Stimulated activated CD4-positive, alpha-beta T cell treated with anti-CD3 and anti-CD28 coated beads, Interleukin-15, amount 100 ng/mL, for 48 hours (primary cell): ENCODE measurements at regions not wholly inside any gene's neighbourhood (a gene's known extent, or its start where the extent isn't known, plus 50 kb on each side); places are given as distances from the start of the nearest gene placed in this dataset.
"Not testable (repeated sequence)": the region's sequence is repeated elsewhere in the genome, so short reads cannot be mapped to it uniquely, and the experiment has no call there.

Source experiments
- DNase-seq, 2 donors: peaks; one replicate each; pipeline ENCODE4 v3.0.0-alpha.2; 2020; ENCODE audit warnings: low read depth in 2 of 2

DNA sequence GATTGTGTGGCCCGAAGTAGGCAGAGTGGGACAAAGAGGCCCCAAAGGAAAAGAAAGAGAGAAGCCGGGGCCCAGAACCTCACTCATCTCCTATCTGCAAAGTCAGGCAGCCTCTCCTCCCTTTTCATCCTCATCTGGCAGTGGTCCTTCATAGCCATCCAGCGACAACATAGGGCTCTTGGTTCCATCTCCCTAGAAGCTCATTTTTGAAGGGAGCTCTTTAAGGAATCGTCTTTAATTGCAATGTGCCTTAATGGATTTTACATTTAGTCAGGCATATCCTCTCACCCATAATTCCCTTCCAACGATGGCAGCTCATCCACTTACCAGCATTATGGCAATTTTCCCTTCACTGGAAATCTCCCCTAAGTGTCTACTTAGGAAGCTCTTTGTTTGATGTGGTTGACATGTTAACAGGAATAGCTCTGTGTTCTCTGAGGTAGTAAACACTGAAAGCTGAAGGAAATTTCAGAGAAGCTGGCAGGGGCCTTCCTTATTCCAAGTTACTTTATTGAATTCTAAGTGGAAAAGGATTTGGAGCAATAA lies 780.6 kb downstream of the TSN start:
- no peak for DNase-seq

DNA sequence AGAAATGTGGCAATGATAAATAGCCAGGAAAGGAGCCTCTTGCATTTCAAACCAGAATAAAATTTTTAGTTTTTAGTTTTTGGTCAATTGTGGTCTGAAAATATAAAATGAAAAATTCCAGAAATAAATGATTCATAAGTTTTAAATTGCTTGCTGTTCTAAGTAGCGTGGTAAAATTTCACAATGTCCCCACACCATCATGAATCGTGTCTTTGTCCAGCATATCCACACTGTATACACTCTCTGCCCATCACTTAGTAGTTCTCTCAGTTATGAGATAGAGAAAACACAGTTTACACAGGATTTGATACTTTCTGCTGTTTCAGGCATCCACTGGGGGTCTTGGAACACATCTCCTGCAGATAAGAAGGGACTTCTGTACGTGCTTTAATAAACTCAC lies 783.9 kb downstream of the TSN start:
- DNase-seq = no peak

DNA sequence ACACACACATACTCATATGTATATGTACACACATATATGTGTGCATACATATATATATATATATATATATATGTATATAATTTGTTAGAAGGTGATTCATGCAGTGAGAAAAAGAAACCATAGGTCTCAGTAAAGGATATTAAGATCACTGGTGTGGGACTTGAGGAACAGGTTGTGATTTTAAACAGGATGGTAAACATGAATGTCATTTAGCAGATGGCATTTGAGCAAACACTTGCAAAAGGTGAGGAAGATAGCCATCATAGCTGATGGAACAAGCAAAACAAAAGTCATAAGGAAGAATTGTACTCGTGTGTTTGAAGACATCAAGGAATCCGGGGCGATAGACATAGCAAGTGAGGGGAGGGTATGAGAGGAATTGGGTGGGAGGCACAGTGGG lies 784.5 kb downstream of the TSN start:
- DNase-seq = no peak

DNA sequence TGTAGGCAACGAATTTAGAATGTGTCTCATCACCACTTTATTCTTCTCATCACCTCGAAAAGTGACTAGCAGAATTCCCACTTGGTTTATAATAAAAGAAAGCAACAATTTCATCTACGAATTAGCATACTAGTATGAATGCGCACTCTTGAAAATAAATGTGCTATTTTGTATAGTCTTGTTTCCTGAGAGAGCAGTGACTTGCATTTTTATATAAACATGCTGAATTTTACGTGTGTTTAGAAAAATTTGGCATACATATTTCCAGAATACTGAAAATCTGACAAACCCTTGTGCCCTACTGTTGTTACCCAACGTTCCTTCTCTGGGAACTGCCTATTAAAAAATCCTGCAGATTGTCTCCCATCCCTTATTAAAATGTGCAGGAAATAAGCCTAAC lies 786.8 kb downstream of the TSN start:
- no peak for DNase-seq

DNA sequence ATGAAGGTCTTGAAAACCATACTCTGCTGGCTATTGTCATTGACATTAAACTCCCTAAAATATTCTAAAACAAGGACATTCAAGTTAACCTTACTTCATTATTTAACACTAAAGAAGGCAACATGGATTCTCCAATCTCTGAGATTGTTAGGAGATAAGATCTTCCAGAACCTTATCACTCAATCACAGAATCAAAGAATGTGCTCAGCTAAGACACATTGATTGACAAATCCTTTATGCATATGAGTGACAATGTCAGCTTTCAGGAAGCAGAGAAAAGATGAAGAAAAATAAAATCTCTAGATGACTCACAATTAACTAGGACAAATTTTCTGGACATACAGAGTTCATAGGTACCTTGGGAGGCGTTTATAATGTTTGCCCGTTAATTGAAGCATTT lies 787.2 kb downstream of the TSN start:
- no peak for DNase-seq

DNA sequence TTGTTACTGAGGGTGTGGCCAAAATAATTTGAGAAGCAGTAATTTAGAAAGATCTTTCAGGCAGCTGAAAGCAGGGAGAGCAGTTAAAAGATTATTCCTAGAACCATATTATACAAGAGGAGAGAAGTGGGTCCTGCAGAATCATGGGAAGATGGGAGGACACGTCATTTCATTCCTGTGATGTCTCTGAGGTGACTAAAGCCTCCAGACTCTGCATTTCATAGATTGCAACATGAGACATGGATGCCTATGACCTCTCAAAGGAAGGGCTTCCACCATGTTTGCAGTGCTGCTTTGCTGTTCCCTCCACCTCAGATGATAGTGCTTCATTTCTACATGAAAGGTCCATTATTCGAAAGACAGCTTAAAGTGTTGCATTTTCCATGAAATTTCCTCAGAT lies 788.4 kb downstream of the TSN start:
- DNase-seq = no peak

DNA sequence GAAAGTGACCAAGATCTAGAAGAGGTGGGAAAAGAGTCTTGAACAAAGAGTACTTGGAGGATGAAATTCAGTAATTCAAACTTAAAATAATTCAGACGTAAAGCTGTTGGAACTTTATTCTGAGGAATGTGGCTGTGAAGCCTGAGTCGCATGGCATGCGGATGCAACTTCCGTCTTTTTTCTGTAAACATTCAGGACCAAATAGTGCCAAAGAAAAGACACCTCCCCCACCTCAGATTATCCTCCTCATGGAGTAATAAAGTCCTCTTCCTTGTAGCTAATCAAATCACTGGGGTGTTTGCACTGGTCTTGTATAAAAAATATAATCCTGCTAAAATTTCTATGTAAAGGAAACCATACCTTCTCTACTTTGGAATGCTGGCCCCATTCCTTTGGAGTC lies 790.4 kb downstream of the TSN start:
- no peak for DNase-seq

DNA sequence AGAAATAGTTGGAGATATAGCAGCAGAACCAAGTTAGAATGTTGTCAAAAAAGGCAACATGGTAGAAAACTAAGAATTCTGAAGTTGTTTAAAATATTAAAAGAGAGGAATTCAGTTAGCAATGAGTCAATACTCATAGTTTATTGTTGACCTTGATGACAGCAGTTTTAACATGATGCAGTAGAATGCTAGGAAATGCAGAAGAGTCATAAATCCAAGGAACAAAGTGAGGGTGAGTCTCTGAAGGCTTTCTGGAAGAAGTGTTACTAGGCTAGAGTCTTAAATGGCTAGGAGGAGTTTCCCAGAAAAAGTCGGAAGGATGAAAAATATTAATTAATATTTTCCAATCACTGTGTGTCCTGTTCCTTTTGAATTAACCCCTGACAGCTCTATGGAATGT lies 807.3 kb downstream of the TSN start:
- no peak for DNase-seq

DNA sequence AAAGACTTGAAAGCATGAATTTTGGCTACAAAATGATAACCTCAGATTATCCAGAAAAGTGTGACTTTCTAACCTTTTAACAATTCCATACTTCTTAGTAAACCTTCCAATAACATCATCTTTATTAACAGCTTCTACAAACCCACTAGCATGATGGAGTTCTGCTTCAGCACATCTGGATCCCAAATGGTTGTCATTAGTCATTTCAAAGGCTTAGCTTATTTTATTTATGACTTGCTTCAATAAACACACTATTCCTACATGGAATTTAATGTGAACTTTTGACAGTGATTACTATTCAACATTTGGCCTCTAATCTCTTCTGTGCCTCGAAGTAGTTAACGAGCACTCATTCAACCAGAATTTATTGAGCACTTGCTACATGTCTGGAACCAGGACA lies 808.3 kb downstream of the TSN start:
- no peak for DNase-seq

DNA sequence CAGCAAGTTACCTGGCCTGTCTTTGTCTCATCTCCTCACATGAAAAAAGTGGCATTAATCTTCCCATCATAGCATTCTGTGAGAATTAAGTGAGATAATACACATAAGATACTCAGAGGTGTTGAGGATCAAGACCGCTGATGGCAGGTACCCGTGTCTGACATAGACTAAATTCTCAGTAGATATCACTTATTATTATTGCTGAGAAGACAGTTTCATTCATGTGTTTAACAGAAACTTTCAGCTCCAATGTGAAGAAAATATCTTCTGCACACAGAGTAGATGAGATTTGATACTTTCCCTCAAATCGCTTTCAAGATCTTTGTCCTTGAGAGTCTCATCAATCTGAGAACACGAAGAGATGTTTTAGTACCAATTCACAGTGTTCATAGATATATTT lies 809.4 kb downstream of the TSN start:
- no peak for DNase-seq

DNA sequence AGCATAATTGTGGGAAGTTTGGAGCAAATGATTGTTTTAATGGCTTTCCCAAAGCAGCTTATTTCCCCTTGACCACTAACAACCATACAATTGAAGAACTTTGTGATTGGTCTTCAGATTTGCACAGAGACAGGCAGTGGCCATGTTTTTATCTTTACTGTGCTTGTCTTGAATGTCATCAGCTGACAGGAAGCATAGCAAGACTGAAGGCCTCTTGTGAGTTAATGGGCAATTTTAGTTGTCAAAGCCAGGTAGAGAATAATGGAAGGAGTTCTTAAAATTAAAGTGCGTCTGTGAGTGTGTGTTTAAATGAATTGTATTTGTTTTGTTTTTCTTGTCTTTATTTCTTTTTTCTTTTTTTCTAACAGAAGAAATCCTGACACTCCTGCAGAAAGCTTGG lies 809.9 kb downstream of the TSN start:
- no peak for DNase-seq

DNA sequence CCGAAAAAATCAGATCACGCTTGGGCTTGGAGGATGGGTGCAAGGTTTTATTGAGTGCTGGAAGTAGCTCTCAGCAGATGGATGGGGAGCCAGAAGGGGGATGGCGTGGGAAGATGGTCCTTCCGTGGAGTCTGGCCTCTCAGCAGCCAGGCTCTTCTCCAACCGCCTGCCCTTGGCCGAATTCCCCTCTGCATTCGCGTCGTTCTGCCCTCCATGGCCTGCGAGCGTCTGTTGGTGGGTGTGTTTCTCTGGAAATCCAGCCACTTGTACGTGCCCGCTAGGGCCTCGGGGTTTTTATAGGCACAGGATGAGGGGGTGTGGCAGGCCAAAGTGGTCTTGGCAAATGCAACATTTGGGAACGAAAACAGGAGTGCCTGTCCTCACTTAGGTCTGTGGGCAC lies 815.2 kb downstream of the TSN start:
- no peak for DNase-seq

DNA sequence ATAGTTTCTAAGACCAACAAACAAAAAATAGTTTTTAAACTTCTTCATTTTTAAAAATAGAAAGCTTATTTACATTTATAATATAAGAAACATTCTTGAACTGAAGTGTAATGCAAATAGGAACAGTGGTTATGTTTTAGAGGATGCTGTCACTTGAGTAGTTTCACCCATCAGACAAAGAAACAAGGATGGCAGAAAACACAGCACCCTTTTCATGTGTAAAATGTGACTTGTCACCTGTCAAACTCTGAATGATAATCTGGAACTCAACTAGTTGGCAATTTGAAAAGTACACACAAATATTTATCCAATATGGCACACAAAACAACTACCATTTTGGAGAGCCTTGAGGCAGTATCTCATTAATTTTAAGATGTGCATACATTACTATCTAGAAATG lies 816.0 kb downstream of the TSN start:
- DNase-seq = not testable (repeated sequence)

DNA sequence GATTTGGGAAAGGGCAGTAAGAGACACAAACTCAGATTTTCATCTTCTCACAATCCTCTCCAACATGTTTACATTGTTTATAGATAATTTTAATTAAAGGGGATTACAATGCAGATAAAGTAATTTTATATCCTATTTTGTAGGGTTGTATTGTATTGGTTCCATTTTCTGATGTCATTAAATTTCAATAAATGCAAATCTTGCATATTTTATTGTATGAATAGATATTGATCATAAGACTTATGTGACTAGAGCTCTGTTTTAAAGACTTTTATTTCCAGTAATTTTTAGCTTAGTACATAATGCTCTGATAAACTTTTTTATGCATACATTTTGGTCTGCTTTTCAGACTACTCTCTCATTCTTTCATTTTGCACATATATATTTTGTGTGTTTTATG lies 819.6 kb downstream of the TSN start:
- no peak for DNase-seq

DNA sequence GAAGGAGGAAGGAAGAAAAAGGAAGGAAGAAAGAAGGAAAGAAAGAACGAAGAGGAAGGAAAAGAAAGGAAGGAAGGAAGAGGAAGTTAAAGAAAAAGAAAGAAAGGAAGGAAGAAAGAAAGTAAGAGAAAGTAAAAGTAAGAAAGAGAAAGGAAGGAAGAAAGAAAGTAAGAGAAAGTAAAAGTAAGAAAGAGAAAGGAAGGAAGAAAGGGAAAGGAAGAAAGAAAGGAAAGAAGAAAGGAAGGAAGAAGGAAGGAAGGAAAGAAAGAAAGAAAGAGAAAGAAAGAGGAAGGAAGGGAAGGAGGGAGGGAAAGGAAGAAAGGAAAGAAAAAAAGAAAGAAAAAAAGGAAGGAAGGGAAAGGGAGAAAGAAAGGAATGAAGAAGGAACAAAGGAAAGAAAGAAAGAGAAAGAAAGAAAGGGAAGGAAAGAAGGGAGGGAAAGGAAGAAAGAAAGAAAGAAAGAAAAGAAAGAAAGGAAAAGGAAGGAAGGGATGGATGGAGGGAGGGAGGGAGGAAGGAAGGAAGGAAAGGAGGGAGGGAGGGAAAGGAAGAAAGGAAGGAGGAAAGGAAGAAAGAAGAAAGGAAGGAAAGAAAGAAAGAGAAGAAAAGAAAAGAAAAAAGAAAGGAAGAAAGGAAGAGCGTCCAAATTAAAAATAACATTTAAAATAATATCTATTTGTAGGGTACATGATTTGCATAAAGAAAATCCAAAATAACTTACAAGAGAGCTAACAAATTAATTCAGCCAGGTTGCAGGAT lies 827.9 kb downstream of the TSN start:
- no peak for DNase-seq

DNA sequence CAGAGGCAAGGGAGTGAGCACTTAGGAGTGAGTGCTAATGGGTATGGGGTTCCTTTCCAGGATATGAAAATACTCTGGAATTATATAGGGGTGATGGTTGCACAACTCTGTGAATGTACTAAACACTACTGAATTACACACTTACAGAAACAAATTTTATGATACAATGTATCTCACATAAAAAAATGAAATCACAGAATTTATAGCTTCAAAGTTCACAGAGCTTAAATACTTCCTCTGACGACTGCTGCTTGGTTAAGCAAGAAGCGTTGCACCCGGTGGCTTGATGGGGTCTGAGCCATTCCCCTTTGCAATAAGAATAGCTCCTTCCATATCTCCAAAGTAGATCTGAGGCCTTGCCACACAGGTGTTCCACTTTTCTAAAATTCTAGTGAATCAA lies 835.1 kb downstream of the TSN start:
- no peak for DNase-seq

DNA sequence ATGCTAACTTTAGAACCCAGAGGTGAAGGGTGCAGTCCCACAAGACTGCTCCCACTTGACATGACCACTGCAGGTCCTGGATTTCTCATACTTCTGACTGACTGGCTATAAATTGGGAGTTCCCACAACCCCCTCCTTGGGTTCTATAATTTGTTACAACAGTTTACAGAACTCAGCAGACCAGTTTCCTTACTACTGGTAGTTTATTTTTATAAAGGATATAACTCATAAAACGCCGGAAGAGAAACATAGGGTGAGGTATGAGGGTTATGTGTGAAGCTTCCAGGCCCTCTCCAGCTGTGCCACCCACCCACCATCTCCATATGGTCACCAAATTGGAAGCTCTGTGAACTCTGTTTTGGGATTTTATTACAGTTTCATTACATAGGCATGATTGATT lies 839.6 kb downstream of the TSN start:
- no peak for DNase-seq

DNA sequence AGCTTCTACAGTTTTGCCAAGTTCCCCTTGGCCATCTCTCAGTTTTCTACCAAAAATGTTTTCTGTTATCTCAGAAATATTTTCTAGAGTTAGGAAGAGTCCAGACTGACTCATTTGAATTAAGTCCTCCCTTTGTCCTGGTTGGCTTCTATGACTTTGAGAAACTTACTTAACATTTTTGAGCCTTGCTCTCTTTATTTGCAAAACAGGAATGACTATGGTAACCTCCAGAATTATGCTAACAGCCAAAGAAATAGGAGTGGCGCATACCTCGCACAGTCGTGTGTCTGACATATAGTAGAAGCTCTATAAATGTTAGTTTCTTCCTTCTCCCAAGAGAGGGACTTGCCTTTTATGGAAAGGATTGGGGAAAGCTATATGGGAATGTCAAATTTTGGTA lies 841.1 kb downstream of the TSN start:
- no peak for DNase-seq

DNA sequence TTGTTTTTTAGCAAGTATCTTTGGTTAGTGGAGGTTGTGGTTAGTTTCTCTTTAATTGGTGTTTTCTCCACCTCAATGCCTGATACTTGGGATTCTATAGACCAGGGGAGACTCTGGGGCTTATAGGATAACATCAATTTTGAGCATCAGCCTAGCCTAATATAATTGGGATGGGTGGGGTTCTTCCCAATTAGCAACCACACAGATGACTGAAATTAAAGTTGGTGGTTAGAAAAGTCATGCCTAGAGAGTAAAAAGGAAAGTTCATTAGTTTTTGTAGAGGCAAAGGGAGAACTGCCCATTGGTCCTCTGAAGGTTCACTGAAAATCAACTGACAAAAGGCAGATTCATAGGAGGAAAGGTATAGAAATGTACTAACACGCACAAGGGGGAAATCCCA lies 843.3 kb downstream of the TSN start:
- DNase-seq = no peak

DNA sequence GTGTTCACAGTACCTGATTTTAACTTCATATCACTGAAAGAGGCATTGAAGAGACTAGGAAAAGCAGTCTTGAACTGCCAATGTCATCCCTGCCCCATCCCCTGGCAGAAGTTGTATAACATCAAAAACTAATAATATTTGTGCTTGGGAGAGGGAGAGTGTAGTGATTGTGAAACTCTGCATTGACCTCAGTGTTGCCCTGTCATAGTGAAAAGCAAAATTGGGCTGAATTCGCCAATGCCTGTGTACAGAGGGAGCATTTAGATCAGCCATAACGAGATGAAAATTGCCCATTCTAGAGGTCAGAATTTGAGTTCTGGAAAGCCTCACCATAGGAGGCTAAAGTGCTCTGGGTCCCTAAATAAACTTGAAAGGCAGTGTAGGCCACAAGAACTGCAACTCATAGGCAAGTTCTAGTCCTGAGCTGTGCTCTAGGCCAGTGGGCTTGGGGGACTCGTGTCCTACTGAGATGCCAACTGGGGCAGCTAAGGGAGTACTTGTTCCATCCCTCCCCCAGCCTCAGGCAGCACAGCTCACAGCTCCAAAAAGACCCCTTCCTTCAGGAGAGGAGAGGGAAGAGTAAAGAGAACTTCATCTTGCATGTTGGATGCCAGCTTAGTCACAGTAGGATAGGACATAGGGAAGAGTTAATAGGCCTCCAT lies 855.6 kb downstream of the TSN start:
- DNase-seq = no peak

DNA sequence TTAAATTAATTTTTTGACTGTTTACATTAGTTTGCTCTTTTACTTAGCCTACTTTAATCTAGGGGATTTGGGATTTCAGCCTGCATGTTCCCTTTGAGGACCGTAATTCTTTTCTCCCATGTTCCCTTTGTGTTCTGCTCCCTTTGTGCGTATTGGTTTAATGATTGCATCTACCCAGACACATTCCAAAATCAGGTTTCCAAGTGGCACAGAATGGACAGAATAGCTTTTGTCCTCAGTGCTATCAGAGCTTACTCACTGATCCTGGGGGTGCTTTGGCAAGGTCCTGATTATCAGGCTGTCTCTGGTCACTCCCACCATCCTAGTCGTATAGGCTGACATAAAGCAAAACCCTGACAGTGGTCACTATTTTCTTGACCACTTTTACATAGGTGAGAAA lies 867.5 kb downstream of the TSN start:
- DNase-seq = no peak

DNA sequence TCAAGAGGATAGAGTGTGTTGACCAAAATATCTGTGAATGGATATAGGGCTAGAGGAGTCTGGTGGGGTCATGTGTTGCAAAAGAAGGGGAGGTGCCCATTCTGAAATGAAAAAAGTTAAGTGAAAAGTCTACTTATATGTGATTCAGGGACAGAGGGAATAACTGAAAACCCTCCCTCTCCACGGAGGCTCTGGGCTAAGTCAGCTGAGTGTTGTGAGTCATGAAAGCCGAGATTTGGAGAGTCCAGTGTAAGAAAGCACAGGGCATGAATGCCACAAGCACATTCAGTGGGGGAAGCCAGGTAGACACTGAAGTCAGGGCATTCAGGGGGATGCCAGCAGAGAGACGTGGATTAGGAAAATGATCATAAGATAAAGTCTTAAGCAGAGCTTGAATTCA lies 871.9 kb downstream of the TSN start:
- DNase-seq = no peak

DNA sequence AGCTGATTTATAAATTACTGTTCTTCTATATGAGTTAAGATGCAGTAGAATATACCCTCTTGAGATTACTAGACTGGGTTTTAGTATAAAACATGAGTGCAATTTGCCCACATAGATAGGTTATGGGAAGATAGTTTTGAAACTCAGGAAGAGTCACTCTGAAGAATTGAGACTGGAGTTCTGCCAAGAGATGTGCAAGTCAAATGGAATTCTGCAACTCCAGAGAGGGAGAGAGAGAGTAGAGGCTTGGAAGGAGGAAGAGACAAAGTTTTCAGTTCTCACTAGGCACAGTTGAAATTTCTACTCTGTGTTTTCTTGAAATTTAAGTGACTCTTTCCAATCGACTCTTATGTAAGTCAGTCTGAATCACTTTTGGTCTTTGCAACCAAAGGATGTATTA lies 878.8 kb downstream of the TSN start:
- no peak for DNase-seq

DNA sequence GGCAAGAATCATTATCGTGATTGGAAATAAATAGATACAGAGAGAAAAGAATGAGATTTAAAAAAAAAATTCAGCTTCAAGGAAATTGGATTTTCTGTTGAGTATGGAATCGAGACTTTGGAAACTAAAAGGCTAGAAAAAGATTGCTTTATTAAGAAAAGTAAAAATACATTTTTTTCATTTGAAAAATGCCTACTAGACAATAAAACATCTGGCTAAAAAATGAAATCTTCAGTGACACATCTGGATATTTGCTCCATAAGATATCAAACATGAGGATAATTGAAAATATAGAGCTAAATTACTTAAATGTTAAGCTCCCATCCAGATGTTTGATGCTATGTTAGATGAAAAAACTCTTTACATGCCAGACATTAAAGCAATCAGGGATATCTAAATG lies 879.5 kb downstream of the TSN start:
- DNase-seq = no peak
